GM23338 (cell line): ENCODE measurements at regions not wholly inside any gene's neighbourhood (a gene's known extent, or its start where the extent isn't known, plus 50 kb on each side); places are given as distances from the start of the nearest gene placed in this dataset.

Experiments used
- CREB1 ChIP-seq: fragments of 250-450 bp; sonication (Bioruptor Pico); IDR thresholded peaks from 2 replicates; pipeline ENCODE4 v1.5.0; 2020; ENCODE audit warnings: low read depth, mild to moderate bottlenecking, moderate library complexity
- EZH2phosphoT487 ChIP-seq: fragments of 200-600 bp; sonication (generic); IDR thresholded peaks from one replicate; pipeline ENCODE4 v1.8.1; 2018; ENCODE audit warnings: antibody characterized with exemption; ENCODE audit not compliant: unreplicated experiment
- JUNB ChIP-seq: IDR thresholded peaks from one replicate; pipeline ENCODE4 v1.6.1; 2016; ENCODE audit warnings: antibody characterized with exemption; ENCODE audit not compliant: unreplicated experiment
- POLR2AphosphoS5 ChIP-seq: IDR thresholded peaks from 2 replicates; pipeline ENCODE4 v1.6.1; 2016; ENCODE audit warnings: antibody characterized with exemption, low read depth
- ZNF114 ChIP-seq: fragments of 250-450 bp; sonication (Bioruptor Pico); IDR thresholded peaks from 2 replicates; pipeline ENCODE4 v1.5.0; 2020; ENCODE audit warnings: mild to moderate bottlenecking, moderate library complexity
- ZNF462 ChIP-seq: fragments of 250-450 bp; sonication (Bioruptor Pico); IDR thresholded peaks from 2 replicates; pipeline ENCODE4 v1.5.0; 2020; ENCODE audit warnings: mild to moderate bottlenecking, moderate library complexity

- TF ChIP-seq ZNF462 (CRISPR knock-in tag) (no peak), JUNB (no peak), EZH2phosphoT487 (no peak), CREB1 (CRISPR knock-in tag) (no peak), POLR2AphosphoS5 (no peak), ZNF114 (CRISPR knock-in tag) (no peak)
These were observed 54.1 kb upstream of the SLITRK6 start (continued) for GRCh38 chr13:85853161-85853894.
